DMS 273 treated with DMSO at 0.1 percent for 48 hours (cell line): ENCODE measurements at regions not wholly inside any gene's neighbourhood (a gene's known extent, or its start where the extent isn't known, plus 50 kb on each side); places are given as distances from the start of the nearest gene placed in this dataset.
"Not testable (repeated sequence)": the region's sequence is repeated elsewhere in the genome, so short reads cannot be mapped to it uniquely, and the experiment has no call there.

ENCODE experiments used
- DNase-seq: peaks from one replicate; lab custom pipeline; 2025; lab: John Stamatoyannopoulos, UW

- no peak for DNase-seq
Observed at GRCh38 chr7:82701949-82702348, 258.4 kb upstream of the CACNA2D1 start.

- DNase-seq: no peak
Observed at GRCh38 chr7:82700741-82701140, 257.2 kb upstream of the CACNA2D1 start.

GRCh38 chr7:82699773-82700186 is 256.2 kb upstream of the CACNA2D1 start:
- no peak for DNase-seq

- no peak for DNase-seq
Observed at GRCh38 chr7:82697897-82698296, 254.3 kb upstream of the CACNA2D1 start.

DNA sequence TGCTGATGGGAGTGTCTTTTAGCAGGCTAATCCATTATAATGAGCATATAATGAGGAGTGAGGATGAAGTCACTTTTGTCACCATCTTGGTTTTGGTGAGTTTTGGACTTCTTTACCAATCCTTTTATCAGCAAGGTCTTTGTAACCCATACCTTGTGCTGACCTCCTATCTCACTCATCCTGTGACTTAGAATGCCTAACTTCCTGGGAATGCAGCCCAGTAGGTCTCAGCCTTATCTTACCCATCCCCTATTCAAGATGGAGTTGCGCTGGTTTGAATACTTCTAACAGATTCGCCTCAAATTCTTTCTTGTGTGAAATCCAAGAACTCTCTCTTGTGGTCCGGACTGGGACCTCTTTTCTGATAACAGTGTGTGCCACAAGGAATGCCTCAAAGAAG is 253.1 kb upstream of the CACNA2D1 start:
- no peak for DNase-seq

- DNase-seq: no peak
Observed at GRCh38 chr7:82694022-82694421, 250.4 kb upstream of the CACNA2D1 start.

GRCh38 chr7:82690929-82691328 is 247.4 kb upstream of the CACNA2D1 start:
- DNase-seq: no peak

DNA sequence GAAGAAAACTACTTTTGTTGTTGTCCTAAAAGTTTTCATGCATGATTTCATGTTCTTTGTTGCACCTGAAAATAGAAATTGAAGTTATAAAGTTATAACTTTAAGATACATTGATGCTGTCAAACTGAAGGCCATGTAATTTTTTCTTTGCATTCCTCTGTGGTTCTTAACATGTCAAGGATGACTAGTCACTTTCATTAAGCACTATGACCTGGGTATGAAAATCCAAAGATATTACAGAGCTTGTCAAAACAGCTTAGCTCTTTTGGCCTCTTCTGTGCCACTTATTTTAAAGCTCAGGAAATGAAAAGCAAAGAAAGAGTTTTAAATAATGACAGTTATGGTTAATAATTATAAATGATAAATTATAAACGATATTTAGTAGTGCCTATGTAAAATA is 241.6 kb upstream of the CACNA2D1 start:
- no peak for DNase-seq

DNA sequence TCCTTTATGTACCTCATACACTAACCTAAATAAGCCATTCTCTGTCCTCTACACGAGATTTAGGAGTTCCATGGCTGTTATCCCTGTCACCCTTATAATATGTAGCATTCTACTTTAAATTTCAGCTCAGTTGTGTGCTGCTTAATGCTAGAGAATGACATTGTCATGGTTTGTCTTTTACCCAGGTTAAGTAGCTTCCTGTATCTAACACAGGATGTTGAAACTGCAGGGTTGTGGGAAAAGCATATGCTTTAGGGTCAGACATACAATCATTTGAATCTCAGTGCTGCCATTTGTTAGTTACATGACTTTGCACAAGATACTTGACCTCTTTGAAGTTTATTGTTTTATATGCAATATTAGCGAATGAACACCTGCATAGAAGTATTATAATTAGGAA is 235.1 kb upstream of the CACNA2D1 start:
- DNase-seq: no peak

GRCh38 chr7:82678259-82678658 is 234.7 kb upstream of the CACNA2D1 start:
- DNase-seq: no peak

- no peak for DNase-seq
Observed at GRCh38 chr7:82677493-82677892, 233.9 kb upstream of the CACNA2D1 start.

DNA sequence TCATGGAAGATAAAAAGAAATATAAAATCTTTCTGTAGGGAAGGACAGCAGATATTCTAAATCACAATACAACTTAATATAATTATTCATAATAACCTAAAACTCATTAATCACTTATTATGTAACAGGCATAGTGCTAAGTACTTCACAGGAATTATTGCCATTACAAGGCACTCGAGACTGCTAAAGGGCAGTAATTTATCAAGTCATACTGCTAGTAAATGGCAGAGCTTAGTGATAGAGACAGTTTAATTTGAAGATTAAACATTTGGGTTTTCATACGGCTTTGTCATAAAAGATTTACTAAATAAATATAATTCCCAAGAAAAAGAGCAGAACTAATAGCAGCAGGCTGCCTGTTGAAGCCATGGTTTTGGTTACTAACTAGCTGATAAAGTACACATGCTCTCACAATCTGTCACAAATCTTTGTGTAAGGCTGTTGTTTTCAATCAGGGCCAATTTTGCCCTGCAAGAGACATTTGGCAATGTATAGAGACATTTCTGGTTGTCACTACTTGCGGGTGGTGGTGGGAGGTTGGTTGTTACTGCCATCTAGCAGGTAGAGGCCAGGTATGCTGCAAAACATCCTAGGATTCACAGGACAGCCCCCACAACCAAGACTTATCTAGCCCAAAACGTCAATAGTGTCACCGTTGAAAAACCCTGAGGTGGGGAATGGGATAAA is 233.3 kb upstream of the CACNA2D1 start:
- DNase-seq: peak; percentile 26

DNA sequence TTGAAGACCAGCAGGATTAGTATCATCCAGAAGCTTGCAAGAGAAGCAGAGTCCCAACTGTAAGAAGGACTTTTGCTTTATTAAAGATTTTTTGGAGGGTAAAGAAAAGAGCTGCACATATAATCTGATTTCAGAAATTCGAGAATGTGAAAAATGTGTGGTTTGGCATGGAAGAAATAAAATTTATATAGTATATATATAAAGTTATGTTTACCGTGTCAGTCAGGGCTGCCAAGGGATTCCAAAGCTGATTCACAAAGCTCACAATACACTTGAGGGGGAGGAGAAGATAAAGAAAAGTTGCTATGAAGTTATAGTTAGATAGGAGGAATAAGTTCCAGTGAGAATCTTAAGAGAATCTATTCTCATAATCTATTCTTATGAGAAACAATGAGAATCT is 231.8 kb upstream of the CACNA2D1 start:
- DNase-seq: no peak

DNA sequence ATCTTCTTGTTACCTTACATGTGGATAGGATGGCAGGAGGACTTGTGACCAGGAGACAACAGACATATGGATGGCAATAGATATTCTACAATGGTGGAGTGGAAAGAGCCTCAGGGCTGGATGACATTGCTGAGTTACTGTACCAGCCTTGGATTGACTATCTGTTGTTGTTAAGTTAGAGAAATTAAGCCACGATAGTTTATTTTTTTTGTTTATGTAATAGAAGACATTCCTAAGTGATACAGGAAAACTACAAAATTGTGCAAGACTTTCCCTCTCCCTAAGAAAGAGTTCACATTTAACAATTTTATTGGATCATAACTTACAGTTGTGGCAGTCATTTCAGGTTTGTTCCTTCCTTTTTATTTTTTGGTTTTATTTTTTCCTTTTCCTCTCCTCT is 230.7 kb upstream of the CACNA2D1 start:
- DNase-seq: no peak

DNA sequence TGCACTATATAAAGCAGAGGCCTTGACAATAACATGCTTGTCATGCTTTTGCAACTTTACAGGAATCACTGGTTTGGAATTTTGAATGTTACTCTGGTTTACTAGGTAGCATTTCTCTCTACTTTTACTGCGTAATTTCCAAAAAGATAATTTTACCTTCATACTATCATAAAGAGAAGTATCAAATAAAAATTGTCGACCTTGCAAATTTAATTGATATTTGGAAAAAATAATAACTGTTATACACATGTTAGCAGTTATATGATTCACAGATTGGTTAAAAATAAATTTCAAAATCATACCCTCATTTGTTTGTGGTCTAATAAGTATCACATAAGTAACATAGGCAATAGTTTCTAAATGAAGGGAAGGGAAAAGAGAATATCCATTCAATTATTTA is 228.5 kb upstream of the CACNA2D1 start:
- no peak for DNase-seq

DNA sequence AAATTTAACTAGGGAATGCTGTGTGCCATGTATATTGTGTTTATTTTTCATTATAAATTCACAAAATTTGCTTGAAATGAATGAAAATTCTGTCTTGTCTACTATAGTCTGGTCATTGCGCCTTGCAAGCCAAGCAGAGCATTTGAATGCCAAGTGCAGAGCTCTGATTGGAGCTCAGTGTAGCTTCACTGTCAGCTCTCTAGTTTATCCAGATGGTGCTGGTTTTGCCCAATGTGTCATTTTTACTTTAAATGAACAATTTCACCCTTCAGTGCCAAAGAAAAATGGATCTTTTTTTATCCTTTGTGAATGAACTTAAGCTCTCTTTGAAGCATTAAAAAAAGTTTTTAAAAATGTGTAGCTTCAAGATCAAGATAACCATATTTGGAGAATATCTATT is 225.6 kb upstream of the CACNA2D1 start:
- DNase-seq: no peak

GRCh38 chr7:82668676-82669075 is 225.1 kb upstream of the CACNA2D1 start:
- DNase-seq: no peak

- no peak for DNase-seq
Observed at GRCh38 chr7:82665966-82666507, 222.5 kb upstream of the CACNA2D1 start.

- DNase-seq: no peak
Observed at GRCh38 chr7:82655965-82656364, 212.4 kb upstream of the CACNA2D1 start.

DNA sequence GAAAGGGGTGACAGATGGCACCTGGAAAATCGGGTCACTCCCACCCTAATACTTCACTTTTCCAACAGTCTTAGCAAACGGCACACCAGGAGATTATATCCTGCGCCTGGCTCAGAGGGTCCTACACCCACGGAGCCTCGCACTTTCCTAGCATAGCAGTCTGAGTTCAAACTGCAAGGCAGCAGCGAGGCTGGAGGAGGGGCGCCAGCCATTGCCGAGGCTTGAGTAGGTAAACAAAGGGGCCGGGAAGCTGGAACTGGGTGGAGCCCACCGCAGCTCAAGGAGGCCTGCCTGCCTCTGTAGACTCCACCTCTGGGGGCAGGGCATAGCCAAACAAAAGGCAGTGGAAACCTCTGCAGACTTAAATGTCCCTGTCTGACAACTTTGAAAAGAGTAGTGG is 206.5 kb upstream of the CACNA2D1 start:
- not testable (repeated sequence) for DNase-seq

- no peak for DNase-seq
Observed at GRCh38 chr7:82633592-82633991, 190.0 kb upstream of the CACNA2D1 start.

DNA sequence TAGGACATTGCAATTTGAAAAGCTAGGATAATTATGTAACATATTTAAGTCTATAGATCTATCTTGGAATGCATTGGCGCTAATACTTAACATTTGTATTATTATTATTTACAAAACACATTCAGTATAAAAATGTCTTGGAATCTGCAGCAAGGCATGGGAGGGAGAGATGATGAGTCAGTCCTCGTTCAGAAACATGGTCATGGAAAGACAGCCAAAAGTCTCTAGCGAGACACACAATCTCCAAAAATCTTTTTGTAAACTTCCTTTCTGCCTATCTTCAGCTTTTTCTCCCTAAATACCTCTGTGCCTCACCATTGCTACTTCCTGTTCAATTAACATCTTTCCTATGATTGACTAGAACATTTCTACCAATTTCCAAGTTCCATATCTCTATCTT is 188.4 kb upstream of the CACNA2D1 start:
- no peak for DNase-seq

- no peak for DNase-seq
Observed at GRCh38 chr7:82629583-82629982, 186.0 kb upstream of the CACNA2D1 start.

DNA sequence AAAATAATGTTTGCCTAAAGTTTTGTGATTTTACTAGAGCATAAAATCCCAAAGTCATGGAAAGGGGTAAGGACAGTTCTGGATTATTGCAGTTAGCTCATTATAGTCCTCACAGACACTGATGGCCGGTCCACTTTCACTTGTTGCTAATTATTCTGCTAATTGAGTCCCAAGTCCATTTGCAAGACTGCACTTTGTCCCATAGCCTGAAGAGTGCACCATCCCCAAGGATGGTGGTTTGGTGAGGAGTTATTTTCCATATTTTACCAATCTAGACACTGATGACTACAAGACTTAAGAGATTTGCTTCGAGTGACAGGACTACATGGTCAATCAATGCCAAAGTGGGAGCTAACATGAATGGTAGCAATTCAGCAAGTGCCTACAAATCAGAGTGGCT is 181.8 kb upstream of the CACNA2D1 start:
- no peak for DNase-seq
